ENCODE measurements at regions not wholly inside any gene's neighbourhood (a gene's known extent, or its start where the extent isn't known, plus 50 kb on each side); places are given as distances from the start of the nearest gene placed in this dataset.

GRCh38 chr12:77115471-77115870 is 50.1 kb upstream of the E2F7 start:
- H3K4me1 Mint-ChIP-seq = no peaks in the 10 kb centered on the region
- H3K4me3 Mint-ChIP-seq = no peak overlapping the region
- no peak for ATAC-seq
- peaks cover 11% of the 10 kb centered on the region for H3K9me3 Mint-ChIP-seq
- no peak overlapping the region for H3K27ac Mint-ChIP-seq
- no peaks in the 10 kb centered on the region for H3K27me3 Mint-ChIP-seq
- no peaks in the 10 kb centered on the region for H3K36me3 Mint-ChIP-seq

All from stimulated activated memory B cell treated with anti-CD40 and anti-IgM and Interleukin-4, amounts not matched to agents 10 μg/mL and 1 μg/mL and 100 μg/mL, for 72 hours (primary cell).